ENCODE measurements at regions not wholly inside any gene's neighbourhood (a gene's known extent, or its start where the extent isn't known, plus 50 kb on each side); places are given as distances from the start of the nearest gene placed in this dataset.

- H4K20me1 ChIP-seq (replicated peaks; ENCODE audit: control insufficient read depth, insufficient read depth, low read length), result no peaks in the 10 kb centered on the region
- BruUV-seq (replicated peaks), result no TSS peak
- WGBS (ENCODE audit: insufficient coverage, low coverage, missing lambda C conversion rate), result 0% methylated on average over 2 of the region's 2 CpGs
- no peaks in the 10 kb centered on the region for H3K36me3 ChIP-seq (ENCODE audit: control insufficient read depth, insufficient read depth, low read length)
- POLR2A ChIA-PET, result no interaction called here
- H3K4me1 ChIP-seq (replicated peaks in 1 of 2; ENCODE audit: control insufficient read depth in 2 of 2, insufficient read depth in 2 of 2, low read length in 2 of 2), result no peaks in the 10 kb centered on the region
- FAIRE-seq, result no peak
- no peak overlapping the region for H2AFZ ChIP-seq (ENCODE audit: low read depth, low read length)
- no peak for ATAC-seq
- no peak for DNase-seq (ENCODE audit: extremely low read depth in 1 of 4, low spot score in 3 of 4)
- H3K9me3 ChIP-seq (replicated peaks; ENCODE audit: control insufficient read depth, insufficient read depth, low read depth, low read length), result no peaks in the 10 kb centered on the region
- no peaks in the 10 kb centered on the region for H3K9me1 ChIP-seq (ENCODE audit: control insufficient read depth, insufficient read depth, low read length)
- no peaks in the 10 kb centered on the region for H3K79me2 ChIP-seq (ENCODE audit: control insufficient read depth, insufficient read depth, low read length)
- CTCF ChIA-PET (ENCODE audit: low intra/inter-chr PET ratio), result no interaction called here
- intact Hi-C loops (cut with micrococcal nuclease) (no loop called here), in situ Hi-C loops (cut with MboI) (no loop called here)
- H3K27ac ChIP-seq (ENCODE audit: extremely low read depth, low read depth, low read length), result no peak overlapping the region
- no peak overlapping the region for H3K9ac ChIP-seq (ENCODE audit: insufficient read depth in 1 of 2, low read depth in 2 of 2, low read length in 2 of 2)
- H3K4me3 ChIP-seq, result no peak overlapping the region
- no peak overlapping the region for H3K4me2 ChIP-seq (ENCODE audit: insufficient read depth, low read length)
- TF ChIP-seq ZNF232 (CRISPR knock-in tag; IDR thresholded peaks at IDR 0.05), result no peak
- no peak for TF ChIP-seq BMI1 (IDR thresholded peaks at IDR 0.05; ENCODE audit: low read length)
- no peak for TF ChIP-seq ZNF512 (tag; IDR thresholded peaks at IDR 0.05)
- TF ChIP-seq SFPQ (IDR thresholded peaks at IDR 0.05; ENCODE audit: low read depth, low read length), result no peak
- no peaks in the 10 kb centered on the region for H3K27me3 ChIP-seq (ENCODE audit: control insufficient read depth in 2 of 2, insufficient read depth in 2 of 2, low read length in 2 of 2)
Measured at GRCh38 chr1:95380909-95381308, 146.9 kb downstream of the RWDD3 start.
